Calu3 (cell line): ENCODE measurements at regions not wholly inside any gene's neighbourhood (a gene's known extent, or its start where the extent isn't known, plus 50 kb on each side); places are given as distances from the start of the nearest gene placed in this dataset.
"Not testable (repeated sequence)": the region's sequence is repeated elsewhere in the genome, so short reads cannot be mapped to it uniquely, and the experiment has no call there.

Experiments used
- BruUV-seq: library from RNA; stranded (reverse); fragments of 400-500 nt; replicated peaks from 2 replicates; lab custom pipeline; 2021; lab: Mats Ljungman, UMichigan
- CTCF ChIA-PET: fragments of 300-600 bp; sonication (Branson Sonifier 250); formaldehyde crosslinking; loops from one replicate; lab custom pipeline; 2022; ENCODE audit warnings: antibody characterized with exemption; lab: Charles Lee
- DNase-seq: peaks from one replicate; pipeline ENCODE4 v3.0.0; 2022
- H3K27ac Mint-ChIP-seq: one replicate; pipeline ENCODE4 v1.8.0; 2022; ENCODE audit warnings: mixed read lengths; ENCODE audit not compliant: unreplicated experiment
- H3K27me3 Mint-ChIP-seq: one replicate; pipeline ENCODE4 v1.8.0; 2022; ENCODE audit warnings: mixed read lengths; ENCODE audit not compliant: unreplicated experiment
- H3K36me3 Mint-ChIP-seq: one replicate; pipeline ENCODE4 v1.8.0; 2022; ENCODE audit warnings: mild to moderate bottlenecking, moderate library complexity, mixed read lengths; ENCODE audit not compliant: insufficient read depth, unreplicated experiment
- H3K4me1 Mint-ChIP-seq: one replicate; pipeline ENCODE4 v1.8.0; 2022; ENCODE audit warnings: mild to moderate bottlenecking, low read depth, mixed read lengths; ENCODE audit not compliant: unreplicated experiment
- H3K4me3 Mint-ChIP-seq: one replicate; pipeline ENCODE4 v1.8.0; 2022; ENCODE audit warnings: mild to moderate bottlenecking, low read depth, moderate library complexity, mixed read lengths; ENCODE audit not compliant: unreplicated experiment
- H3K9me3 Mint-ChIP-seq: one replicate; pipeline ENCODE4 v1.8.0; 2022; ENCODE audit warnings: low read depth, mixed read lengths; ENCODE audit not compliant: unreplicated experiment
- CTCF ChIP-seq: fragments of 200-600 bp; IDR thresholded peaks from one replicate; pipeline ENCODE4 v1.8.0; 2022; ENCODE audit warnings: antibody characterized with exemption; ENCODE audit not compliant: unreplicated experiment
- intact Hi-C: fragments of 100-400 bp; cut with micrococcal nuclease; formaldehyde crosslinking; loops from one replicate; pipeline ENCODE4 v1.10.0; 2022; ENCODE audit not compliant: unreplicated experiment

DNA sequence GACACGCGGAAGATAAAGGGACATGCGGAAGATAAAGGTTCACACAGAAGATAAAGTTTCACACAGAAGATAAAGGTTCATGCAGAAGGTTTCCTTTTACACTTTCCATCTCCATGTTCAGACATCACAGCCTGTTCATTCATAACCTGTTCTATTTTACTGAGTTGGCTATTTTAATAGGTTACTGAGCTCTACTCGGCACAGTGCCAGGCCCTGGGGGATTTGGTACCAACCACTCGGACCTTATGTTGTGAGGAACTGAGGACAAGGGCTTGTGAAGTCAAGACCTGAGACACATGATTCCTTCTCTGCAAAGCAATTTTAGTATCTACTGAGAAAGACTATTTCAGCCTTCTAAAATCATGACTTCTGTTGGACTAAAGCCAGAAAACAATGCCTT lies 75.0 kb upstream of the ALKAL2 start:
- no peak for TF ChIP-seq CTCF
- Mint-ChIP-seq H3K4me3 (no peak overlapping the region), H3K27ac (no peak overlapping the region), H3K36me3 (no peaks in the 10 kb centered on the region), H3K4me1 (no peaks in the 10 kb centered on the region), H3K27me3 (no peaks in the 10 kb centered on the region), H3K9me3 (peaks cover 15% of the 10 kb centered on the region)
- DNase-seq: no peak
- CTCF ChIA-PET: no interaction called here
- intact Hi-C loops: no loop called here
- no TSS peak for BruUV-seq

GRCh38 chr2:360124-360523 lies 72.2 kb upstream of the ALKAL2 start:
- CTCF ChIA-PET: no interaction called here
- no peak for TF ChIP-seq CTCF
- no TSS peak for BruUV-seq
- Mint-ChIP-seq H3K9me3 (peaks cover 11% of the 10 kb centered on the region), H3K27ac (no peak overlapping the region), H3K4me3 (no peak overlapping the region), H3K27me3 (no peaks in the 10 kb centered on the region), H3K36me3 (no peaks in the 10 kb centered on the region), H3K4me1 (no peaks in the 10 kb centered on the region)
- DNase-seq: no peak
- intact Hi-C loops: no loop called here

DNA sequence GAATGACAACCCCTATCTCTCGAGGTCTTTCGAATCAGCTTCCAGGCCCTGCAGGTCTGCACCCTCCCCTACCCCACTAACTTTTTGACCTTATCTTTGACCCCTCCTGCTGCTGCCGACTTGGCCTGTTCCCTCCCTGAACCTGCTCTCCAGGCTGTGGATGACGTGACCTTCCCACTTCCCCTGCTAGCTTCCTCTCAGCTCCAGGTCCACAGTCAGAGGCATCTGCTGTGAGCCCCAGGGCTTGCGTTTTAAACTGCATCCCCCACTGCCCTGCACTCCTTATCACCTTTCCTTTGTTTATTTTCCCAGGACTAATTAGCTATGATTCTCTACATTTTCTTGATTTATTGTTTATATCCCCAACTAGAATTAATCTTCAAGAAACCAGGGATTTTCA lies 71.2 kb upstream of the ALKAL2 start:
- Mint-ChIP-seq H3K4me1 (no peaks in the 10 kb centered on the region), H3K9me3 (peaks cover 18% of the 10 kb centered on the region), H3K4me3 (no peak overlapping the region), H3K36me3 (no peaks in the 10 kb centered on the region), H3K27me3 (no peaks in the 10 kb centered on the region), H3K27ac (no peak overlapping the region)
- intact Hi-C loops: no loop called here
- TF ChIP-seq CTCF: no peak
- CTCF ChIA-PET: no interaction called here
- no TSS peak for BruUV-seq
- no peak for DNase-seq

GRCh38 chr2:357811-358210 lies 69.9 kb upstream of the ALKAL2 start:
- no peak for DNase-seq
- no TSS peak for BruUV-seq
- no peaks in the 10 kb centered on the region for H3K27me3 Mint-ChIP-seq
- CTCF ChIA-PET: no interaction called here
- no peak overlapping the region for H3K4me3 Mint-ChIP-seq
- no peaks in the 10 kb centered on the region for H3K4me1 Mint-ChIP-seq
- intact Hi-C loops: no loop called here
- no peak for TF ChIP-seq CTCF
- H3K36me3 Mint-ChIP-seq: no peaks in the 10 kb centered on the region
- no peak overlapping the region for H3K27ac Mint-ChIP-seq
- peaks cover 18% of the 10 kb centered on the region for H3K9me3 Mint-ChIP-seq

DNA sequence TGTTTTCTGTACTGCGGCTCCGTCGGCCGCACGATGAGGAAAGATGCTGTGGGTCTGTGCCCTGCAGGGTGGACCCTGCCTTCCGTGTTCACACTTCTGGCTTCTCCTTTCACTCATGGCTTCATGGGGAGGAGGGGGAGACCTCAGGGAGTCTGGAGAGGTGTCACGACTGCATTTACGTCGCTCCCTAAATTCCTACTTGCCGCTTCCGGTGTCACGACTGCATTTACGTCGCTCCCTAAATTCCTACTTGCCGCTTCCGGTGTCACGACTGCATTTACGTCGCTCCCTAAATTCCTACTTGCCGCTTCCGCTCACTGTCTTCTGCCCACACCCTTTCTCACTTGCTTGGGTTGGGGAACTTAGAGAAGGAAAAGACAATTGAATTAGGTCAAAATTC lies 68.4 kb upstream of the ALKAL2 start:
- H3K27ac Mint-ChIP-seq, H3K27me3 Mint-ChIP-seq, H3K36me3 Mint-ChIP-seq, CTCF ChIA-PET, H3K4me3 Mint-ChIP-seq, H3K4me1 Mint-ChIP-seq, DNase-seq, BruUV-seq, intact Hi-C loops: not testable (repeated sequence)
- peaks cover 18% of the 10 kb centered on the region for H3K9me3 Mint-ChIP-seq
